ENCODE measurements at regions not wholly inside any gene's neighbourhood (a gene's known extent, or its start where the extent isn't known, plus 50 kb on each side); places are given as distances from the start of the nearest gene placed in this dataset.

DNA sequence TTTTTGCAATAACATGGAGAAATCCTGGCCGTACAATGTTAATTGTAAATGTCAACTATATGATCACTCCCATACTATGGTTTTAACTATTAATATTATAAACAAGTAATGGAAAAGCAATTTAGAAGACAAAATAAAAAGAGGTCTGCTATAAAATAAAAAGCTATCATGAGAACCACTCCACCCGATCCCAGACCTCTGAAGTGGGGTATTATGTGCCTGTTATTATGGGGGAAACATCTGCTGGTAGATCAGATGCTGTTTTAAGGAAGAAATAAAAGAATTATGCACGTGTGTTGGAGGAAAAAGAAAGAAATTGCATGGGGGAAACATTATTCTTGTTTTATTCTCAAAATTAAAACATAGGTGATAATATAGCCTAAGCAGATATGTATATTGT lies 615.7 kb upstream of the ARID1B start:
- no peak for FAIRE-seq
- TF ChIP-seq, protein P1, sequence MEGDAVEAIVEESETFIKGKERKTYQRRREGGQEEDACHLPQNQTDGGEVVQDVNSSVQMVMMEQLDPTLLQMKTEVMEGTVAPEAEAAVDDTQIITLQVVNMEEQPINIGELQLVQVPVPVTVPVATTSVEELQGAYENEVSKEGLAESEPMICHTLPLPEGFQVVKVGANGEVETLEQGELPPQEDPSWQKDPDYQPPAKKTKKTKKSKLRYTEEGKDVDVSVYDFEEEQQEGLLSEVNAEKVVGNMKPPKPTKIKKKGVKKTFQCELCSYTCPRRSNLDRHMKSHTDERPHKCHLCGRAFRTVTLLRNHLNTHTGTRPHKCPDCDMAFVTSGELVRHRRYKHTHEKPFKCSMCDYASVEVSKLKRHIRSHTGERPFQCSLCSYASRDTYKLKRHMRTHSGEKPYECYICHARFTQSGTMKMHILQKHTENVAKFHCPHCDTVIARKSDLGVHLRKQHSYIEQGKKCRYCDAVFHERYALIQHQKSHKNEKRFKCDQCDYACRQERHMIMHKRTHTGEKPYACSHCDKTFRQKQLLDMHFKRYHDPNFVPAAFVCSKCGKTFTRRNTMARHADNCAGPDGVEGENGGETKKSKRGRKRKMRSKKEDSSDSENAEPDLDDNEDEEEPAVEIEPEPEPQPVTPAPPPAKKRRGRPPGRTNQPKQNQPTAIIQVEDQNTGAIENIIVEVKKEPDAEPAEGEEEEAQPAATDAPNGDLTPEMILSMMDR (IDR thresholded peaks at IDR 0.05; ENCODE audit: insufficient read depth, low read length, severe bottlenecking) = no peak
- Histone ChIP-seq H3K36me3 (ENCODE audit: control insufficient read depth, insufficient read depth, low read length) (no peaks in the 10 kb centered on the region), H3K27me3 (ENCODE audit: control insufficient read depth, insufficient read depth, low read length) (no peaks in the 10 kb centered on the region), H3K4me3 (ENCODE audit: low read depth, low read length) (no peak overlapping the region)
- DNase-seq (ENCODE audit: low read depth) = no peak

DNA sequence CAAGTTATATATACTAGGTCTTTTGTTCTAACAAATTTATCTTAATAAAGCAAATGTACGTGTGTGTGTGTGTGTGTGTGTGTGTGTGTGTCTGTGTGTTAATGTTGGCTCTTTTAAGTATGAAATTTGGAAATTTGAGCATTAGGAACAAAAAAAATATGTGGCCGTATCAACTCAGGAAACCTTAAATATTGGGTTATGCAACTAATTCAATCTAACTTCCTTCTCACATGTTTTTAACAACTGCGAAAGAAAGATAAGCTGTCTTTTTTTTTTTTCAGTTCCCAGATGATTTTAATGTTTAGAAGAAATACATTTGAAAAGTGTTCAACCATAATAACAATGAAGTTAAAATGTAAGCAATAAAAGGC lies 616.4 kb upstream of the ARID1B start:
- H3K36me3 ChIP-seq (ENCODE audit: control insufficient read depth, insufficient read depth, low read length) = no peaks in the 10 kb centered on the region
- H3K4me3 ChIP-seq (ENCODE audit: low read depth, low read length) = no peak overlapping the region
- H3K27me3 ChIP-seq (ENCODE audit: control insufficient read depth, insufficient read depth, low read length) = no peaks in the 10 kb centered on the region
- DNase-seq (ENCODE audit: low read depth) (no peak), FAIRE-seq (no peak)
- TF ChIP-seq, protein P1 (IDR thresholded peaks at IDR 0.05; ENCODE audit: insufficient read depth, low read length, severe bottlenecking) = no peak

DNA sequence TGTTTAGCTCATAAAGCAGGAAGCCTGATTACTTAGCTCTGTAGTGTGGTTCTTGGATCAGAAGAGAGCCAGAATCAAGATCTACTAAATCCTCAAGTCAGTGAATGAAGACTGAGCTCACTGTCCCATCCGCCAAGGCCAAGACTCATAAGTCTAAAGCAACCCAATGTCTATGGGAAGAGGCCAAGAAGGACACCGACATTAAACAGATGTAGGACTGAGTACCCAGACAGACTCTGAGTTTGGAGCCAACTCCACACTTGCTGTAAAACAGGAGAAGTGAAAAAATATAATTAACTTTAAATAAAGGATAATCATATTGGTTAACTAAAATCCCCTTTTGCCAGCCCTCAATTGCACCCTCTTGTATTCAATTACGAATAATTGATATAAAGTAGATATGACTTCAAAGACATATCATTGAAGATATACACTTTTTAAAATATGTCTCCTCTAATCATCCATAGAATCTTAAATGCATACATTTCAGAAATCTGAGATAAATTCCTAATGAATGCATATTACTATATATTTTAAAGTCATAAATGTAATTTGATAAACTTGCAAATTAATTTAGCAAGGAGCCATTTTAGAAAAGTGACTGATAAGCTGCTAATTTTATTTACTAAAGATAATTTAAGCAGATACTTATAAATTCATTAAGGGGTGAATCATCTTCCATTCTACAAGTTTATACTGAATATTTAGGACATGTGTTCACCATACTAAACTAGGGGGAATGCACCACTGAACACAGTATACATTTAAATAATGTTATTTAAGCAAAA lies 617.0 kb upstream of the ARID1B start:
- TF ChIP-seq, protein P1 (IDR thresholded peaks at IDR 0.05; ENCODE audit: insufficient read depth, low read length, severe bottlenecking) = no peak
- H3K36me3 ChIP-seq (ENCODE audit: control insufficient read depth, insufficient read depth, low read length) = no peaks in the 10 kb centered on the region
- H3K27me3 ChIP-seq (ENCODE audit: control insufficient read depth, insufficient read depth, low read length) = no peaks in the 10 kb centered on the region
- FAIRE-seq (no peak), DNase-seq (ENCODE audit: low read depth) (no peak)
- no peak overlapping the region for H3K4me3 ChIP-seq (ENCODE audit: low read depth, low read length)

DNA sequence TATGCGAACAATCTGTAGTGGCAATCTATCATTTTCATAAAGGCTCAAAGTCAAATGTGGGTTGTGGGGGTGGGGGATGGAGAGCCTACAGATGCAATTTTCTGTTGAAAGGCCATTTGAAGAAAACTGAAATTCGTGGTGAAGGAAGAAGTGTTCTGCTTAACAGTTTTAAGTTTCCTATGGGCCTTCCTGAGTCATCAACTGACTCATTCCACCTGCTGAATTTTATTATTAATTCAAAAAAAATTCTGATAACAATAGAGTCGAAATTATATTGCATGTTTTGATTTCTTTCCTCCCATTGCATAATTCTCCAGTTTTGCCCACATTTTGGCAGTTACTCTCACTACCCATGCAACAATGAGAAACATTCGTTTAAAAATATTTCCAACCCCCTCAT lies 622.3 kb upstream of the ARID1B start:
- Histone ChIP-seq H3K36me3 (ENCODE audit: control insufficient read depth, insufficient read depth, low read length) (no peaks in the 10 kb centered on the region), H3K4me3 (ENCODE audit: low read depth, low read length) (no peak overlapping the region), H3K27me3 (ENCODE audit: control insufficient read depth, insufficient read depth, low read length) (no peaks in the 10 kb centered on the region)
- FAIRE-seq = no peak
- TF ChIP-seq, protein P1 (IDR thresholded peaks at IDR 0.05; ENCODE audit: insufficient read depth, low read length, severe bottlenecking) = no peak
- peak; percentile 10 for DNase-seq (ENCODE audit: low read depth)

DNA sequence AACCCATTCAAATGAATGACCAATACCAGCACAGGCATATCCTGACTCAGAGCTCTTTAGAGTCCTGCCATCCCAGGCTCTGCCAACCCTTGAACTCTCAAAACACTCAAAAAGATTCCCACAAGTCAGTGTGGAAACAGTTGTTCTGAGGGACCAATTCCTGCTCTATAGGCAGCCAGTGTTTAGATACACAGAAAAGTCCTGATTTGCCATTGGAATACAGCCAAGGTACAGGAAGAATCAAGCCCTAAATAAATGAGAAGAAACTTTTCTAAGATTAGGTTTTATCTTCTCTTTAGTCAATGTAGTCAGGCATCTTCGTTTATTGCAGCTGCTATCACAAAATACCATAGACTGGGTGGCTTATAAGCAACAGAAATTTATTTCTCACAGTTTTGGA lies 626.8 kb upstream of the ARID1B start:
- FAIRE-seq (no peak), DNase-seq (ENCODE audit: low read depth) (no peak)
- TF ChIP-seq, protein P1 (IDR thresholded peaks at IDR 0.05; ENCODE audit: insufficient read depth, low read length, severe bottlenecking) = no peak
- Histone ChIP-seq H3K4me3 (ENCODE audit: low read depth, low read length) (no peak overlapping the region), H3K36me3 (ENCODE audit: control insufficient read depth, insufficient read depth, low read length) (no peaks in the 10 kb centered on the region), H3K27me3 (ENCODE audit: control insufficient read depth, insufficient read depth, low read length) (no peaks in the 10 kb centered on the region)

DNA sequence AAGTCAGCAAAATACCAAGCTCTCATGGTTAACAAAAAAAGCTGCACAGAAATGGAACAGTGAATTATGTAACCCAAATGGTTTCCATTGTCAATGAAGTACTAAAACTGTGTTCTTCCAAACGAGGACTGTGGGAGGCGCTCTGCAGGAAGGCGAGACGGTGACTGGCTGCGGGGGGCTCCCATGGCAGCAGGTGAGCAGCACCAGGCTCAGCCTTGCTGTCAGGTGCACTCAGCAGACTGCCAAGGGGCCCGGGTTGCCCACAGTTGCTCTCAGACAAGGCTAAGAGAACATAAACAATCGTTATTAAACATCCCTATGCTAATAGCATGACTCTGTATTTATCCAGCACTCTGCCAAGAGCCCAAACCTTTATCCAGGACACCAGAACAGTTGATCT lies 630.3 kb upstream of the ARID1B start:
- FAIRE-seq (no peak), DNase-seq (ENCODE audit: low read depth) (no peak)
- TF ChIP-seq, protein P1 (IDR thresholded peaks at IDR 0.05; ENCODE audit: insufficient read depth, low read length, severe bottlenecking) = no peak
- H3K36me3 ChIP-seq (ENCODE audit: control insufficient read depth, insufficient read depth, low read length) = no peaks in the 10 kb centered on the region
- no peaks in the 10 kb centered on the region for H3K27me3 ChIP-seq (ENCODE audit: control insufficient read depth, insufficient read depth, low read length)
- no peak overlapping the region for H3K4me3 ChIP-seq (ENCODE audit: low read depth, low read length)
